ENCODE measurements at regions not wholly inside any gene's neighbourhood (a gene's known extent, or its start where the extent isn't known, plus 50 kb on each side); places are given as distances from the start of the nearest gene placed in this dataset.

GRCh38 chr3:8153800-8154199 is 347.8 kb upstream of the LMCD1 start:
- no peak for ATAC-seq
- Histone ChIP-seq H3K27me3 (replicated peaks in 1 of 2; ENCODE audit: control insufficient read depth in 2 of 2, insufficient read depth in 2 of 2, low read length in 1 of 2) (no peaks in the 10 kb centered on the region), H3K9me3 (replicated peaks; ENCODE audit: control insufficient read depth, insufficient read depth, low read length) (no peaks in the 10 kb centered on the region), H3K27ac (ENCODE audit: control insufficient read depth, insufficient read depth) (no peak overlapping the region), H3K4me2 (ENCODE audit: control insufficient read depth, insufficient read depth) (no peak overlapping the region), H3K9ac (ENCODE audit: control insufficient read depth, insufficient read depth, low read length) (no peak overlapping the region), H2AFZ (ENCODE audit: control insufficient read depth, low read depth, low read length) (no peak overlapping the region), H3K4me1 (ENCODE audit: control insufficient read depth, insufficient read depth, low read length) (no peaks in the 10 kb centered on the region), H3K79me2 (ENCODE audit: control insufficient read depth, insufficient read depth, low read length) (no peaks in the 10 kb centered on the region), H3K36me3 (ENCODE audit: control insufficient read depth in 2 of 2, insufficient read depth in 2 of 2, low read length in 1 of 2) (no peaks in the 10 kb centered on the region), H3K4me3 (no peak overlapping the region), H4K20me1 (ENCODE audit: control insufficient read depth, insufficient read depth) (no peaks in the 10 kb centered on the region)
- in situ Hi-C loops (cut with MboI) (no loop called here), intact Hi-C loops (cut with micrococcal nuclease; ENCODE audit: unreplicated experiment) (no loop called here)
- DNase-seq (ENCODE audit: low read depth, low spot score), result no peak
- POLR2A ChIA-PET, result no interaction called here
- CTCF ChIA-PET, result interaction anchor here (2.3 kb wide), 1 partner anchor 86 kb away, joined by 6 read pairs; no protein-coding TSS in a partner anchor
- SMC1A ChIA-PET (ENCODE audit: uncharacterized antibody, unreplicated experiment), result no interaction called here
- RAD21 ChIA-PET (ENCODE audit: unreplicated experiment), result no interaction called here
- BruUV-seq (replicated peaks), result no TSS peak
- FAIRE-seq, result no peak
- no peak for TF ChIP-seq PRDM15 (CRISPR knock-in tag; IDR thresholded peaks at IDR 0.05)
- TF ChIP-seq, protein P1, sequence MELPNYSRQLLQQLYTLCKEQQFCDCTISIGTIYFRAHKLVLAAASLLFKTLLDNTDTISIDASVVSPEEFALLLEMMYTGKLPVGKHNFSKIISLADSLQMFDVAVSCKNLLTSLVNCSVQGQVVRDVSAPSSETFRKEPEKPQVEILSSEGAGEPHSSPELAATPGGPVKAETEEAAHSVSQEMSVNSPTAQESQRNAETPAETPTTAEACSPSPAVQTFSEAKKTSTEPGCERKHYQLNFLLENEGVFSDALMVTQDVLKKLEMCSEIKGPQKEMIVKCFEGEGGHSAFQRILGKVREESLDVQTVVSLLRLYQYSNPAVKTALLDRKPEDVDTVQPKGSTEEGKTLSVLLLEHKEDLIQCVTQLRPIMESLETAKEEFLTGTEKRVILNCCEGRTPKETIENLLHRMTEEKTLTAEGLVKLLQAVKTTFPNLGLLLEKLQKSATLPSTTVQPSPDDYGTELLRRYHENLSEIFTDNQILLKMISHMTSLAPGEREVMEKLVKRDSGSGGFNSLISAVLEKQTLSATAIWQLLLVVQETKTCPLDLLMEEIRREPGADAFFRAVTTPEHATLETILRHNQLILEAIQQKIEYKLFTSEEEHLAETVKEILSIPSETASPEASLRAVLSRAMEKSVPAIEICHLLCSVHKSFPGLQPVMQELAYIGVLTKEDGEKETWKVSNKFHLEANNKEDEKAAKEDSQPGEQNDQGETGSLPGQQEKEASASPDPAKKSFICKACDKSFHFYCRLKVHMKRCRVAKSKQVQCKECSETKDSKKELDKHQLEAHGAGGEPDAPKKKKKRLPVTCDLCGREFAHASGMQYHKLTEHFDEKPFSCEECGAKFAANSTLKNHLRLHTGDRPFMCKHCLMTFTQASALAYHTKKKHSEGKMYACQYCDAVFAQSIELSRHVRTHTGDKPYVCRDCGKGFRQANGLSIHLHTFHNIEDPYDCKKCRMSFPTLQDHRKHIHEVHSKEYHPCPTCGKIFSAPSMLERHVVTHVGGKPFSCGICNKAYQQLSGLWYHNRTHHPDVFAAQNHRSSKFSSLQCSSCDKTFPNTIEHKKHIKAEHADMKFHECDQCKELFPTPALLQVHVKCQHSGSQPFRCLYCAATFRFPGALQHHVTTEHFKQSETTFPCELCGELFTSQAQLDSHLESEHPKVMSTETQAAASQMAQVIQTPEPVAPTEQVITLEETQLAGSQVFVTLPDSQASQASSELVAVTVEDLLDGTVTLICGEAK (IDR thresholded peaks at IDR 0.05; ENCODE audit: borderline replicate concordance), result no peak
- no peak for TF ChIP-seq ZNF217 (IDR thresholded peaks at IDR 0.05)
- TF ChIP-seq ATF7 (IDR thresholded peaks at IDR 0.05; ENCODE audit: low read depth), result no peak
- no peak for TF ChIP-seq KLF5 (IDR thresholded peaks at IDR 0.05; ENCODE audit: partially characterized antibody)
- no peak for TF ChIP-seq BRCA1 (IDR thresholded peaks at IDR 0.05; ENCODE audit: low read depth, low read length)
- no peak for TF ChIP-seq BCL11A (IDR thresholded peaks at IDR 0.05; ENCODE audit: low read depth, low read length)
- no peak for TF ChIP-seq ZBED1 (IDR thresholded peaks at IDR 0.05; ENCODE audit: borderline replicate concordance)
- no peak for TF ChIP-seq CEBPB (IDR thresholded peaks at IDR 0.05; ENCODE audit: borderline replicate concordance in 1 of 2, low read depth in 2 of 2, low read length in 2 of 2)
- TF ChIP-seq DPF2 (IDR thresholded peaks at IDR 0.05), result no peak
- TF ChIP-seq ASH2L (IDR thresholded peaks at IDR 0.05; ENCODE audit: borderline replicate concordance, low read depth), result no peak
- no peak for TF ChIP-seq HDGF (IDR thresholded peaks at IDR 0.05)
